H9 (cell line): ENCODE measurements at regions not wholly inside any gene's neighbourhood (a gene's known extent, or its start where the extent isn't known, plus 50 kb on each side); places are given as distances from the start of the nearest gene placed in this dataset.

Source experiments
- DNase-seq: peaks from one replicate; pipeline ENCODE4 v3.0.0-alpha.2; 2017
- H2AFZ ChIP-seq: one replicate; pipeline ENCODE4 v1.6.1; 2013; ENCODE audit warnings: mild to moderate bottlenecking, low read length, control low read depth, moderate library complexity
- H2AK5ac ChIP-seq: 2 replicates; pipeline ENCODE4 v1.6.1; 2013; ENCODE audit warnings: low read length, control low read depth, mixed read lengths; ENCODE audit not compliant: insufficient read length
- H2BK120ac ChIP-seq: one replicate; pipeline ENCODE4 v1.6.1; 2013; ENCODE audit warnings: low read depth, mild to moderate bottlenecking, low read length, control low read depth, inconsistent platforms; ENCODE audit not compliant: poor library complexity, severe bottlenecking
- H2BK12ac ChIP-seq: 2 replicates; pipeline ENCODE4 v1.6.1; 2013; ENCODE audit warnings: low read length, control low read depth, mixed read lengths, low read depth; ENCODE audit not compliant: insufficient read length
- H2BK15ac ChIP-seq: 2 replicates; pipeline ENCODE4 v1.6.1; 2013; ENCODE audit warnings: low read depth, low read length, control low read depth
- H2BK20ac ChIP-seq: one replicate; pipeline ENCODE4 v1.6.1; 2013; ENCODE audit warnings: low read depth, mild to moderate bottlenecking, low read length, control low read depth, inconsistent platforms; ENCODE audit not compliant: poor library complexity, severe bottlenecking
- H2BK5ac ChIP-seq: 2 replicates; pipeline ENCODE4 v1.6.1; 2013; ENCODE audit warnings: low read length, control low read depth, mixed read lengths; ENCODE audit not compliant: insufficient read length
- H3K14ac ChIP-seq: 2 replicates; pipeline ENCODE4 v1.6.1; 2013; ENCODE audit warnings: low read length, control low read depth; ENCODE audit not compliant: insufficient read depth
- H3K18ac ChIP-seq: 2 replicates; pipeline ENCODE4 v1.6.1; 2013; ENCODE audit warnings: low read depth, mild to moderate bottlenecking, mixed read lengths, low read length, control low read depth; ENCODE audit not compliant: insufficient read length
- H3K23ac ChIP-seq: 2 replicates; pipeline ENCODE4 v1.6.1; 2013; ENCODE audit warnings: low read length, control low read depth, mixed read lengths, low read depth; ENCODE audit not compliant: insufficient read length
- H3K23me2 ChIP-seq: 2 replicates; pipeline ENCODE4 v1.6.1; 2013; ENCODE audit warnings: low read depth, mild to moderate bottlenecking, mixed read lengths, low read length, control low read depth; ENCODE audit not compliant: insufficient read length, poor library complexity, severe bottlenecking
- H3K27ac ChIP-seq: 2 replicates; pipeline ENCODE4 v1.5.1; 2013; ENCODE audit warnings: low read length, control low read depth, mixed read lengths, low read depth; ENCODE audit not compliant: insufficient read length
- H3K27me3 ChIP-seq: 2 replicates; pipeline ENCODE4 v1.6.1; 2013; ENCODE audit warnings: low read length, control low read depth, inconsistent platforms; ENCODE audit not compliant: insufficient read depth
- H3K4ac ChIP-seq: 2 replicates; pipeline ENCODE4 v1.6.1; 2013; ENCODE audit warnings: low read depth, mild to moderate bottlenecking, control low read depth, inconsistent platforms, low read length, moderate library complexity
- H3K4me1 ChIP-seq: 2 replicates; pipeline ENCODE4 v1.6.1; 2013; ENCODE audit warnings: low read length, control low read depth, inconsistent platforms; ENCODE audit not compliant: insufficient read depth
- H3K4me2 ChIP-seq: 2 replicates; pipeline ENCODE4 v1.6.1; 2013; ENCODE audit warnings: low read length, control low read depth, mixed read lengths; ENCODE audit not compliant: insufficient read length, insufficient read depth
- H3K56ac ChIP-seq: 2 replicates; pipeline ENCODE4 v1.6.1; 2013; ENCODE audit warnings: low read depth, mild to moderate bottlenecking, mixed read lengths, low read length, control low read depth; ENCODE audit not compliant: insufficient read length
- H3K79me1 ChIP-seq: 2 replicates; pipeline ENCODE4 v1.6.1; 2013; ENCODE audit warnings: low read depth, mild to moderate bottlenecking, moderate library complexity, low read length, control low read depth, inconsistent platforms; ENCODE audit not compliant: insufficient read depth, poor library complexity, severe bottlenecking
- H3K79me2 ChIP-seq: 2 replicates; pipeline ENCODE4 v1.6.1; 2013; ENCODE audit warnings: low read length, control low read depth, inconsistent platforms; ENCODE audit not compliant: insufficient read depth
- H3K9ac ChIP-seq: 2 replicates; pipeline ENCODE4 v1.6.1; 2013; ENCODE audit warnings: low read length, control low read depth, mixed read lengths; ENCODE audit not compliant: insufficient read length; ENCODE audit errors: extremely low read depth
- H3K9me3 ChIP-seq: one replicate; pipeline ENCODE4 v1.6.1; 2013; ENCODE audit warnings: low read depth, low read length, inconsistent platforms; ENCODE audit not compliant: control insufficient read depth
- H3T11ph ChIP-seq: one replicate; pipeline ENCODE4 v1.6.1; 2013; ENCODE audit warnings: mild to moderate bottlenecking, low read length, control low read depth, inconsistent platforms
- H4K20me1 ChIP-seq: one replicate; pipeline ENCODE4 v1.6.1; 2013; ENCODE audit not compliant: control insufficient read depth, insufficient read length, insufficient read depth
- H4K5ac ChIP-seq: 2 replicates; pipeline ENCODE4 v1.6.1; 2013; ENCODE audit warnings: low read depth, mild to moderate bottlenecking, mixed read lengths, low read length, control low read depth; ENCODE audit not compliant: insufficient read length
- H4K8ac ChIP-seq: replicated peaks from 2 replicates; pipeline ENCODE4 v1.6.1; 2013; ENCODE audit warnings: low read length, control low read depth, mixed read lengths, low read depth; ENCODE audit not compliant: insufficient read length
- H4K91ac ChIP-seq: 2 replicates; pipeline ENCODE4 v1.6.1; 2013; ENCODE audit warnings: low read depth, mild to moderate bottlenecking, moderate library complexity, mixed read lengths, low read length, control low read depth; ENCODE audit not compliant: insufficient read length
- H3K27ac Mint-ChIP-seq, 3 experiments: 2 replicates in 2 of 3; 3 replicates in 1 of 3; pipeline ENCODE4 v1.8.0; 2020 to 2021; ENCODE audit warnings: mixed read lengths in 3 of 3, mild to moderate bottlenecking in 1 of 3, moderate library complexity in 1 of 3
- H3K27me3 Mint-ChIP-seq: 2 replicates; pipeline ENCODE4 v1.8.0; 2021; ENCODE audit warnings: low read depth, mild to moderate bottlenecking, moderate library complexity, mixed read lengths
- H3K36me3 Mint-ChIP-seq, 3 experiments: 2 replicates in 2 of 3; 3 replicates in 1 of 3; pipeline ENCODE4 v1.8.0; 2020 to 2021; ENCODE audit warnings: low read depth in 3 of 3, mixed read lengths in 3 of 3; ENCODE audit not compliant: insufficient read depth in 1 of 3
- H3K4me1 Mint-ChIP-seq, 2 experiments: 2 replicates each; pipeline ENCODE4 v1.8.0; 2020; ENCODE audit warnings: mixed read lengths in 2 of 2
- H3K4me3 Mint-ChIP-seq, 2 experiments: 2 replicates in 1 of 2; 3 replicates in 1 of 2; pipeline ENCODE4 v1.8.0; 2020 to 2021; ENCODE audit warnings: mild to moderate bottlenecking in 2 of 2, mixed read lengths in 2 of 2, moderate library complexity in 1 of 2
- H3K9me3 Mint-ChIP-seq, 2 experiments: 2 replicates in 1 of 2; 3 replicates in 1 of 2; pipeline ENCODE4 v1.8.0; 2020; ENCODE audit warnings: mild to moderate bottlenecking in 2 of 2, mixed read lengths in 2 of 2, moderate library complexity in 1 of 2
- TF ChIP-seq, protein P1 (sequence below): fragments of 200-600 bp; sonication (generic); conservative IDR thresholded peaks from 3 replicates; pipeline ENCODE4 v1.8.0; 2021; ENCODE audit warnings: antibody characterized with exemption, mild to moderate bottlenecking

- Histone ChIP-seq H3K27ac (no peak overlapping the region), H3K14ac (no peak overlapping the region), H4K8ac (no peak overlapping the region), H3K23me2 (no peaks in the 10 kb centered on the region), H3T11ph (no peak overlapping the region), H3K4me1 (no peaks in the 10 kb centered on the region), H3K23ac (no peak overlapping the region), H2AFZ (no peak overlapping the region), H3K79me1 (no peaks in the 10 kb centered on the region), H3K9me3 (no peaks in the 10 kb centered on the region), H3K18ac (no peak overlapping the region), H2BK120ac (no peak overlapping the region), H2BK15ac (no peak overlapping the region), H2AK5ac (no peak overlapping the region), H2BK12ac (no peak overlapping the region), H3K4me2 (no peak overlapping the region), H3K9ac (no peak overlapping the region), H4K91ac (no peak overlapping the region), H4K20me1 (no peaks in the 10 kb centered on the region), H3K79me2 (no peaks in the 10 kb centered on the region), H4K5ac (no peak overlapping the region), H3K27me3 (no peaks in the 10 kb centered on the region), H3K4ac (no peak overlapping the region), H2BK5ac (no peak overlapping the region), H3K56ac (no peak overlapping the region), H2BK20ac (no peak overlapping the region)
- DNase-seq = no peak
- Mint-ChIP-seq H3K9me3 (no peaks in the 10 kb centered on the region), H3K4me1 (peaks cover 8 to 9% of the 10 kb centered on the region in 2 experiments), H3K36me3 (no peaks in the 10 kb centered on the region), H3K27ac (peak overlapping the region in 2 of 3 experiments; percentile 62 to 92; a peak in 2 of 7 replicates), H3K27me3 (no peaks in the 10 kb centered on the region; the same call in 1 of the 2 replicates), H3K4me3 (no peak overlapping the region)
- TF ChIP-seq, protein P1, sequence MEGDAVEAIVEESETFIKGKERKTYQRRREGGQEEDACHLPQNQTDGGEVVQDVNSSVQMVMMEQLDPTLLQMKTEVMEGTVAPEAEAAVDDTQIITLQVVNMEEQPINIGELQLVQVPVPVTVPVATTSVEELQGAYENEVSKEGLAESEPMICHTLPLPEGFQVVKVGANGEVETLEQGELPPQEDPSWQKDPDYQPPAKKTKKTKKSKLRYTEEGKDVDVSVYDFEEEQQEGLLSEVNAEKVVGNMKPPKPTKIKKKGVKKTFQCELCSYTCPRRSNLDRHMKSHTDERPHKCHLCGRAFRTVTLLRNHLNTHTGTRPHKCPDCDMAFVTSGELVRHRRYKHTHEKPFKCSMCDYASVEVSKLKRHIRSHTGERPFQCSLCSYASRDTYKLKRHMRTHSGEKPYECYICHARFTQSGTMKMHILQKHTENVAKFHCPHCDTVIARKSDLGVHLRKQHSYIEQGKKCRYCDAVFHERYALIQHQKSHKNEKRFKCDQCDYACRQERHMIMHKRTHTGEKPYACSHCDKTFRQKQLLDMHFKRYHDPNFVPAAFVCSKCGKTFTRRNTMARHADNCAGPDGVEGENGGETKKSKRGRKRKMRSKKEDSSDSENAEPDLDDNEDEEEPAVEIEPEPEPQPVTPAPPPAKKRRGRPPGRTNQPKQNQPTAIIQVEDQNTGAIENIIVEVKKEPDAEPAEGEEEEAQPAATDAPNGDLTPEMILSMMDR = no peak
Observed at GRCh38 chr10:106500925-106501525, 663.5 kb downstream of the SORCS1 start.
